GM12873 (cell line): ENCODE measurements at regions not wholly inside any gene's neighbourhood (a gene's known extent, or its start where the extent isn't known, plus 50 kb on each side); places are given as distances from the start of the nearest gene placed in this dataset.

ENCODE experiments used
- TF ChIP-seq, protein P1 (sequence below): IDR thresholded peaks from 2 replicates; pipeline ENCODE4 v1.5.1; 2012; ENCODE audit warnings: low read depth, mild to moderate bottlenecking, moderate library complexity, low read length, control low read depth; ENCODE audit not compliant: insufficient read depth; ENCODE audit errors: missing control alignments

DNA sequence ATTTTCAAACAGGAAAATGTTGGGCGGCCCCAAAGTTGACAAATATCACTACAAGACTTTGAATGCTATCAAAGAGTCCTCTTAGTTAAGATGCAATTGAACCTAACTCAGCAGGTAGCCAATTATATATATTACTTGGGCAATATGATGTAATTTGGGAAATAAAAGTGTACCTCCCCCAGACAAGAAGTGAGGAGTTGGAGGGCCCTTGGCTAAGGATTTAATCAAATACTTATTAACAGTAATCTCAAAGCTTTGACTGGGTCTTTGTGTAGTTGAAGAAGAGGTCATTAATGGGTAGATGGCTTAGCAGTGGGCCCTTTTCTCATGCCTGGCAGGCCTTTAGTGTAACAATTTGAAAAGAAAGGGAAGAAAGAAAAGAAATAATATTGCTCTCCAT lies 599.0 kb downstream of the CSNK1G3 start:
- TF ChIP-seq, protein P1, sequence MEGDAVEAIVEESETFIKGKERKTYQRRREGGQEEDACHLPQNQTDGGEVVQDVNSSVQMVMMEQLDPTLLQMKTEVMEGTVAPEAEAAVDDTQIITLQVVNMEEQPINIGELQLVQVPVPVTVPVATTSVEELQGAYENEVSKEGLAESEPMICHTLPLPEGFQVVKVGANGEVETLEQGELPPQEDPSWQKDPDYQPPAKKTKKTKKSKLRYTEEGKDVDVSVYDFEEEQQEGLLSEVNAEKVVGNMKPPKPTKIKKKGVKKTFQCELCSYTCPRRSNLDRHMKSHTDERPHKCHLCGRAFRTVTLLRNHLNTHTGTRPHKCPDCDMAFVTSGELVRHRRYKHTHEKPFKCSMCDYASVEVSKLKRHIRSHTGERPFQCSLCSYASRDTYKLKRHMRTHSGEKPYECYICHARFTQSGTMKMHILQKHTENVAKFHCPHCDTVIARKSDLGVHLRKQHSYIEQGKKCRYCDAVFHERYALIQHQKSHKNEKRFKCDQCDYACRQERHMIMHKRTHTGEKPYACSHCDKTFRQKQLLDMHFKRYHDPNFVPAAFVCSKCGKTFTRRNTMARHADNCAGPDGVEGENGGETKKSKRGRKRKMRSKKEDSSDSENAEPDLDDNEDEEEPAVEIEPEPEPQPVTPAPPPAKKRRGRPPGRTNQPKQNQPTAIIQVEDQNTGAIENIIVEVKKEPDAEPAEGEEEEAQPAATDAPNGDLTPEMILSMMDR: no peak

DNA sequence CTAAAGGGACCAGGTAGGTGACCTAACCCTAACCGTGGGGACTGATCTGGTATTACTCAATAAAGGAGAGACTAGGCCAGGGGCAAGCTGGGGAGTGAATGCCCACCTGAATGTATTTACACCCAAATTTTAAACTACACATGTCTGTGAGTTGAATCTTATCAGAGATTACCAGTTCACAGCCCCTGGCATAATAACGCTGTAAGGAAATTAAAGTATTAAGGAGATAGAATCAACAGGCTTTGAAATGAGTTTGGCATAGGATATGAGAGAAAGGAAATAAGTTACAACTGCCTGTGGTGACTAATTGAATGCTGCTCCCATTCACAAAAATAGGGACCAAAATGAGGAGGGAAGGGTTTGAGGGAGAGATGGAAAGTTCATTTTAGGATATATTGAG lies 593.3 kb downstream of the CSNK1G3 start:
- TF ChIP-seq, protein P1: no peak

DNA sequence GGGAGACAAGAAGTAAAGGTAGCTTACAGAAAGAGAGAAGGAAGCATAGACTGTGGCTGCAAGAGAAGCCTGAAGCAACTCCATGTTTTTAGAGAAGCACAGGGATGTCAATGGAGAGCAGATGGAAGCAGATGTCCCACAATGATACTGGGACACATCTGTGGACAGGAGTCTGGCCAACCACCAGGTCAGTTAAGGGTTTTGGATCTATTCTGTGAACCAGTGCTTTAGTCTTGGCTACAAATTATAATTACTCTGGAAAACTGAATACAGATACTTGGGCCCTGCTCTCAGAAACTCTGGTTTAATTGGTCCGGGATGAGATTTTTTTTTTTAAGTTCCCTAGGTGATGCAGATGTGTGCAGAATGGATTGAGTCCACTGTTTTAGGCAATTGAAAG lies 592.8 kb downstream of the CSNK1G3 start:
- TF ChIP-seq, protein P1: no peak

DNA sequence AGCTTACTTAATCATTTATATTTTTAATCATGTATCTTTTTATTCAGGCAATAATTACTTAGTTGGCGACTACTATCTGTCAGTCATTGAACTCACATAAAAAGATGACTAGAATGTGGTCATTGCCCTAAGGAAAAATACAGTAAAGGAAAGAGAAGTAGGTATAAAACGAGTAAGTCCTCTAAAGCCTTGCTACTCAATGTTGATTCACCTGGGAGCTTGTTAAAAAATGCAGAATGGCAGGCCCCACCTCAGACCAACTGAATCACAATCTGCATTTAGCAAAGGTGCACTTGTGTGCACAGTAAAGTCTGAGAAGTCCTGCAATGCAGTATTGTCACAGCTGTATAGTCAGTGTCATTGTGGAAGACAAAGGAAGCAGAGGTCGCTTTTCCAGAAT lies 592.4 kb downstream of the CSNK1G3 start:
- TF ChIP-seq, protein P1: no peak

DNA sequence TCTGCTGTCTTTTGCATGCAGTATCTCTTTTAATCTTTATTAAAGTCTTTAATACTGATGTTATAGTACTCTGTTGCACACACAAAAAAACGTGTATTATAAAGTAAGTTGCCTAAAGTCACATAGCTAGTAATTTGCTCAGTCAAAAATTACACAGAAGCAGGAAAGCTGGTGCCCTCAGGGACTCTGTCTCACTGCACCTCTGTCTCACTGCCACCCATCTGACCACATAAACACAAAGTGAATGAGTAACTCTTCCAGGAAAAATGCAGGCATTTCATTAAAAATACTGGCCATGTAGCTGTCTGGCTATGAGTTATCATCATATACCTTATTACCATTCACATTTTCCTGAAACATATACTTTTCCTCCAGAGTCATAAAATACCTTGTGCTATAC lies 591.7 kb downstream of the CSNK1G3 start:
- TF ChIP-seq, protein P1: no peak

DNA sequence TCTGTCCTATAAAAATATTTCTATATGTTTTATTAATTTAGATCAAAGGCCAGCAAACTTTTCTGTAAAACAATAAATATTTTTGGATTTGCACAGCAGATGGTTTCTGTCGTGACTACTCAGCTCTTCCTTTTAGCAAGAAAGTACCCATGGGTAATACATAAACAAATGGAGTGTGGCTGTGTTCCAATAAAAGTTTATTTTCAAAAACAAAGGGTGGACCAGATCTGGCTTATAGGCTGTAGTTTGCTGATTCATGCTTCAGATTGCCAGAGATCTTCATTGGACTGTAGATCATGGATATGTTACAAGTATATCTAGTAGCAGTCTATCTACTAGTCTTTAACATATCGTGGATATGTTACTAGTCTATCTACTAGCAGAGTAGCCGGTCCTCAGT lies 590.5 kb downstream of the CSNK1G3 start:
- TF ChIP-seq, protein P1: no peak

DNA sequence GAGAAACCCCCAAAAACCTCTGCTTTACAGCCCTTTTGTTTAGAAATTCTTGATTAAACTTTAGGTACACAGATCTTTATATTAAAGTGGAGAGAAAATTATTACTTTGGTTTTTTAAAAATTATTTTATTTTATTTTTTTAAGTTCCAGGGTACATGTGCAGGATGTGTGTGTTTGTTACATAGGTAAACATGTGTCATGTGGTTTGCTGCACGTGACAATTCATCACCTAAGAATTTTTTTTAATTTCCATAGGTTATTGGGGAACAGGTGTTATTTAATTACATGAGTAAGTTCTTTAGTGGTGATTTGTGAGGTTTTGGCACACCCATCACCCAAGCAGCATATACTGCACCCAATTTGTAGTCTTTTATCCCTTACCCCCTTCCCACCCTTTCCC lies 581.7 kb downstream of the CSNK1G3 start:
- TF ChIP-seq, protein P1: no peak

DNA sequence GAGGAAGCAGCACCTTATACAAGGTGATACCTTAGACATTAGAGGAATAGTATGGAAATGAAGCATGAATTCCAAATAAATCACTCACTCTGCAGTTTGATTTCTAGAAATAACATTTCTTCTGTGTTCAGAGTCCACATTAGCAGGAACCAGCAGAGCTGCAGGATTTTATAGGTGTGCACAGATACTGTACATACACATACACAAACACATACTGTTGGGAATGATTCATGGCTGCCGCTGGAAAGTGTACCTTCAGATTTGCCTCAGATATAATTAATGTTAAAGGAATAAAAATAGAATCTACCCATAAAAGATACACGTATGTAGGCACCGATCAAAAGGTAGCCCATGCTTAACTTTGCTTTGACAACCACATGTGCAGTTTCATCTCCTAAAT lies 578.1 kb downstream of the CSNK1G3 start:
- TF ChIP-seq, protein P1: no peak
